ENCODE measurements at regions not wholly inside any gene's neighbourhood (a gene's known extent, or its start where the extent isn't known, plus 50 kb on each side); places are given as distances from the start of the nearest gene placed in this dataset.

GRCh38 chr16:14369734-14370598, 260.1 kb downstream of the PARN start:
- no peak overlapping the region for H2BK12ac ChIP-seq (ENCODE audit: low read length)
- no peaks in the 10 kb centered on the region for H3K36me3 ChIP-seq (ENCODE audit: control insufficient read depth in 1 of 2, insufficient read depth in 2 of 2, low read length in 2 of 2)
- no peak overlapping the region for H3K23ac ChIP-seq (ENCODE audit: low read length)
- H3K9me3 ChIP-seq (ENCODE audit: insufficient read depth, low read depth, low read length): no peaks in the 10 kb centered on the region
- no peak overlapping the region for H2BK120ac ChIP-seq (ENCODE audit: insufficient read depth, low read length, poor library complexity)
- DNase-seq: peak; percentile 76 to 83
- no CpG with 5 or more reads among the region's 26 CpGs for WGBS (ENCODE audit: extremely low coverage, insufficient coverage, insufficient read length)
- H2AK5ac ChIP-seq (ENCODE audit: low read length): no peak overlapping the region
- no peak overlapping the region for H3K14ac ChIP-seq (ENCODE audit: low read length)
- H4K8ac ChIP-seq (ENCODE audit: low read depth, low read length): no peak overlapping the region
- H3K4ac ChIP-seq (ENCODE audit: low read depth, low read length): no peak overlapping the region
- H2AFZ ChIP-seq (ENCODE audit: insufficient read depth, low read length, poor library complexity): no peak overlapping the region
- no peak overlapping the region for H3K4me2 ChIP-seq (ENCODE audit: low read length)
- H2BK5ac ChIP-seq (ENCODE audit: low read depth, low read length, poor library complexity): no peak overlapping the region
- no peaks in the 10 kb centered on the region for H3K27me3 ChIP-seq (ENCODE audit: insufficient read depth, low read length)
- no peaks in the 10 kb centered on the region for H3K79me1 ChIP-seq (ENCODE audit: low read length)
- no peak overlapping the region for H3K27ac ChIP-seq (ENCODE audit: low read depth, low read length)
- no peak overlapping the region for H3K9ac ChIP-seq (ENCODE audit: low read length)
- no peak overlapping the region for H4K12ac ChIP-seq (ENCODE audit: low read depth, low read length)
- H3K4me3 ChIP-seq (ENCODE audit: low read depth, low read length): no peak overlapping the region
- H3K79me2 ChIP-seq (ENCODE audit: control insufficient read depth, insufficient read depth, low read length, poor library complexity): no peaks in the 10 kb centered on the region
- H3K4me1 ChIP-seq (ENCODE audit: control insufficient read depth in 1 of 2, insufficient read depth in 2 of 2, low read length in 2 of 2): peaks cover 3 to 5% of the 10 kb centered on the region in 2 experiments
- no peak overlapping the region for H3K18ac ChIP-seq (ENCODE audit: low read length)
- H4K91ac ChIP-seq (ENCODE audit: low read depth, low read length): no peak overlapping the region

DNA sequence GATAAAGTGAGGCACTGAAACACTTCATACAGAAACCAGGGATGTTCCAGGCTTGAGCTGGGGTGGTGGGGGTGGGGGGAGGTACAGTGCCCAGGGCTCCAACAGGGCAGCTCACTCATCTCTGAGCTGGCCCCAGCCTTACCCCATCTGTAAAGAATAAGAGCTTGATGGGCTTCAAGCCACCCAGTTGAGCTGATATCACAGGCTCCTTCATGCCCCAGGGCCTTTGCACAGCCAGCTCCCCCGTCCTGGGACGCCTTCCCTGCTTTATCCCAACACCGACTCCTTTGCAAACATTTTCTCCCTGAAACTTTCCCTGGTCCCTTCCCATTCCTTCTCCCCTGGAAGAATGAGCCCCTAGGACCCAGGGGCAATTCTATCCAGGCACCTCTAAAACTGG, 261.7 kb downstream of the PARN start:
- H3K79me1 ChIP-seq (ENCODE audit: low read length): peaks cover 2% of the 10 kb centered on the region
- no peak overlapping the region for H4K12ac ChIP-seq (ENCODE audit: low read depth, low read length)
- H3K18ac ChIP-seq (ENCODE audit: low read length): no peak overlapping the region
- no peak overlapping the region for H3K14ac ChIP-seq (ENCODE audit: low read length)
- H3K27ac ChIP-seq (ENCODE audit: low read depth, low read length): no peak overlapping the region
- H3K9ac ChIP-seq (ENCODE audit: low read length): no peak overlapping the region
- no peak overlapping the region for H3K4me3 ChIP-seq (ENCODE audit: low read depth, low read length)
- H2AFZ ChIP-seq (ENCODE audit: insufficient read depth, low read length, poor library complexity): no peak overlapping the region
- DNase-seq: no peak
- H3K23ac ChIP-seq (ENCODE audit: low read length): no peak overlapping the region
- no peak overlapping the region for H4K91ac ChIP-seq (ENCODE audit: low read depth, low read length)
- no peaks in the 10 kb centered on the region for H3K27me3 ChIP-seq (ENCODE audit: insufficient read depth, low read length)
- no peaks in the 10 kb centered on the region for H3K36me3 ChIP-seq (ENCODE audit: control insufficient read depth in 1 of 2, insufficient read depth in 2 of 2, low read length in 2 of 2)
- H3K9me3 ChIP-seq (ENCODE audit: insufficient read depth, low read depth, low read length): no peaks in the 10 kb centered on the region
- no CpG with 5 or more reads among the region's 3 CpGs for WGBS (ENCODE audit: extremely low coverage, insufficient coverage, insufficient read length)
- no peak overlapping the region for H2BK12ac ChIP-seq (ENCODE audit: low read length)
- peaks cover 8 to 9% of the 10 kb centered on the region in 2 experiments for H3K4me1 ChIP-seq (ENCODE audit: control insufficient read depth in 1 of 2, insufficient read depth in 2 of 2, low read length in 2 of 2)
- H2BK5ac ChIP-seq (ENCODE audit: low read depth, low read length, poor library complexity): no peak overlapping the region
- H4K8ac ChIP-seq (ENCODE audit: low read depth, low read length): no peak overlapping the region
- no peak overlapping the region for H2AK5ac ChIP-seq (ENCODE audit: low read length)
- no peaks in the 10 kb centered on the region for H3K79me2 ChIP-seq (ENCODE audit: control insufficient read depth, insufficient read depth, low read length, poor library complexity)
- H3K4ac ChIP-seq (ENCODE audit: low read depth, low read length): no peak overlapping the region
- no peak overlapping the region for H2BK120ac ChIP-seq (ENCODE audit: insufficient read depth, low read length, poor library complexity)
- no peak overlapping the region for H3K4me2 ChIP-seq (ENCODE audit: low read length)

GRCh38 chr16:14366974-14367707, 262.9 kb downstream of the PARN start:
- peaks cover 8 to 9% of the 10 kb centered on the region in 2 experiments for H3K4me1 ChIP-seq (ENCODE audit: control insufficient read depth in 1 of 2, insufficient read depth in 2 of 2, low read length in 2 of 2)
- H2BK12ac ChIP-seq (ENCODE audit: low read length): no peak overlapping the region
- H4K12ac ChIP-seq (ENCODE audit: low read depth, low read length): no peak overlapping the region
- no peaks in the 10 kb centered on the region for H3K36me3 ChIP-seq (ENCODE audit: control insufficient read depth in 1 of 2, insufficient read depth in 2 of 2, low read length in 2 of 2)
- H3K9ac ChIP-seq (ENCODE audit: low read length): no peak overlapping the region
- peak overlapping the region; percentile 25 for H4K91ac ChIP-seq (ENCODE audit: low read depth, low read length)
- peaks cover 2% of the 10 kb centered on the region for H3K79me1 ChIP-seq (ENCODE audit: low read length)
- no peak overlapping the region for H3K4ac ChIP-seq (ENCODE audit: low read depth, low read length)
- WGBS (ENCODE audit: extremely low coverage, insufficient coverage, insufficient read length): no CpG with 5 or more reads among the region's 10 CpGs
- H3K79me2 ChIP-seq (ENCODE audit: control insufficient read depth, insufficient read depth, low read length, poor library complexity): no peaks in the 10 kb centered on the region
- H2BK120ac ChIP-seq (ENCODE audit: insufficient read depth, low read length, poor library complexity): no peak overlapping the region
- no peak overlapping the region for H3K14ac ChIP-seq (ENCODE audit: low read length)
- no peak overlapping the region for H3K4me3 ChIP-seq (ENCODE audit: low read depth, low read length)
- H2BK5ac ChIP-seq (ENCODE audit: low read depth, low read length, poor library complexity): no peak overlapping the region
- H3K23ac ChIP-seq (ENCODE audit: low read length): no peak overlapping the region
- no peak overlapping the region for H4K8ac ChIP-seq (ENCODE audit: low read depth, low read length)
- peak; percentile 87 to 95 for DNase-seq
- H2AFZ ChIP-seq (ENCODE audit: insufficient read depth, low read length, poor library complexity): no peak overlapping the region
- H3K27me3 ChIP-seq (ENCODE audit: insufficient read depth, low read length): no peaks in the 10 kb centered on the region
- H3K18ac ChIP-seq (ENCODE audit: low read length): no peak overlapping the region
- H3K4me2 ChIP-seq (ENCODE audit: low read length): no peak overlapping the region
- no peak overlapping the region for H3K27ac ChIP-seq (ENCODE audit: low read depth, low read length)
- H3K9me3 ChIP-seq (ENCODE audit: insufficient read depth, low read depth, low read length): no peaks in the 10 kb centered on the region
- no peak overlapping the region for H2AK5ac ChIP-seq (ENCODE audit: low read length)

DNA sequence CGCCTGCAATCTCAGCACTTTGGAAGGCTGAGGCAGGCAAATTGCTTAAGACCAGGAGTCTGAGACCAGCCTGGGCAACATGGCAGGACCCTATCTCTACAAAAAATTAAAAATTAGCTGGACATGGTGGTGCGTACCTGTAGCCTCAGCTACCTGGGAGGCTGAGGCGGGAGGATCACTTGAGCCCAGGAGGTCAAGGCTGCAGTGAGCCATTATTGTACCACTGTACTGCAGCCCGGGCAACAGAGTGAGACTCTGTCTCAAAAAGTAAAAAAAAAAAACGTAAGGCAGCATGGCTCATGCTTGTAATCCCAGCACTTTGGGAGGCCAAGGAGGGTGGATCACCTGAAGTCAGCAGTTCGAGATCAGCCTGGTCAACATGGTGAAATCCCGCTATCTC, 263.6 kb downstream of the PARN start:
- H3K4me3 ChIP-seq (ENCODE audit: low read depth, low read length): no peak overlapping the region
- no peak overlapping the region for H3K4ac ChIP-seq (ENCODE audit: low read depth, low read length)
- H4K12ac ChIP-seq (ENCODE audit: low read depth, low read length): no peak overlapping the region
- peaks cover 8 to 9% of the 10 kb centered on the region in 2 experiments for H3K4me1 ChIP-seq (ENCODE audit: control insufficient read depth in 1 of 2, insufficient read depth in 2 of 2, low read length in 2 of 2)
- H3K23ac ChIP-seq (ENCODE audit: low read length): no peak overlapping the region
- no peak overlapping the region for H4K8ac ChIP-seq (ENCODE audit: low read depth, low read length)
- no peak overlapping the region for H3K9ac ChIP-seq (ENCODE audit: low read length)
- WGBS (ENCODE audit: extremely low coverage, insufficient coverage, insufficient read length): no CpG with 5 or more reads among the region's 7 CpGs
- H3K79me2 ChIP-seq (ENCODE audit: control insufficient read depth, insufficient read depth, low read length, poor library complexity): no peaks in the 10 kb centered on the region
- H3K27me3 ChIP-seq (ENCODE audit: insufficient read depth, low read length): no peaks in the 10 kb centered on the region
- H2BK5ac ChIP-seq (ENCODE audit: low read depth, low read length, poor library complexity): no peak overlapping the region
- H3K27ac ChIP-seq (ENCODE audit: low read depth, low read length): no peak overlapping the region
- peaks cover 2% of the 10 kb centered on the region for H3K79me1 ChIP-seq (ENCODE audit: low read length)
- H3K9me3 ChIP-seq (ENCODE audit: insufficient read depth, low read depth, low read length): no peaks in the 10 kb centered on the region
- H3K4me2 ChIP-seq (ENCODE audit: low read length): no peak overlapping the region
- H2BK120ac ChIP-seq (ENCODE audit: insufficient read depth, low read length, poor library complexity): no peak overlapping the region
- H4K91ac ChIP-seq (ENCODE audit: low read depth, low read length): peak overlapping the region; percentile 26
- peak; percentile 27 to 55 for DNase-seq
- H3K18ac ChIP-seq (ENCODE audit: low read length): no peak overlapping the region
- H3K14ac ChIP-seq (ENCODE audit: low read length): no peak overlapping the region
- H2BK12ac ChIP-seq (ENCODE audit: low read length): no peak overlapping the region
- no peak overlapping the region for H2AK5ac ChIP-seq (ENCODE audit: low read length)
- H2AFZ ChIP-seq (ENCODE audit: insufficient read depth, low read length, poor library complexity): no peak overlapping the region
- H3K36me3 ChIP-seq (ENCODE audit: control insufficient read depth in 1 of 2, insufficient read depth in 2 of 2, low read length in 2 of 2): no peaks in the 10 kb centered on the region

Data from trophoblast cell (in vitro differentiated cells and primary cell).